NB4 (cell line): ENCODE measurements at regions not wholly inside any gene's neighbourhood (a gene's known extent, or its start where the extent isn't known, plus 50 kb on each side); places are given as distances from the start of the nearest gene placed in this dataset.

Experiments
- DNase-seq: peaks from one replicate; pipeline ENCODE4 v3.0.0; 2010; ENCODE audit warnings: low read depth
- H3K4me3 ChIP-seq: one replicate; pipeline ENCODE4 v1.5.1; 2011; ENCODE audit warnings: mild to moderate bottlenecking, low read depth, low read length, moderate library complexity
- CTCF ChIP-seq: IDR thresholded peaks from one replicate; pipeline ENCODE4 v1.5.1; 2012; ENCODE audit warnings: low read depth, low read length
- MAX ChIP-seq: IDR thresholded peaks from 2 replicates; pipeline ENCODE4 v1.6.1; 2011; ENCODE audit warnings: low read depth, low read length
- MYC ChIP-seq: IDR thresholded peaks from 2 replicates; pipeline ENCODE4 v1.6.1; 2011; ENCODE audit warnings: low read depth, low read length
- POLR2A ChIP-seq: IDR thresholded peaks from 2 replicates; pipeline ENCODE4 v1.6.1; 2011; ENCODE audit warnings: mild to moderate bottlenecking; ENCODE audit not compliant: insufficient read length; ENCODE audit errors: extremely low read depth

- H3K4me3 ChIP-seq, result no peak overlapping the region
- no peak for TF ChIP-seq CTCF
- TF ChIP-seq MYC, result no peak
- no peak for TF ChIP-seq MAX
- no peak for TF ChIP-seq POLR2A
- DNase-seq, result no peak
Measured at GRCh38 chr2:128543036-128543435, 224.4 kb upstream of the HS6ST1 start.

- no peak for DNase-seq
- TF ChIP-seq MAX, result no peak
- TF ChIP-seq POLR2A, result no peak
- no peak for TF ChIP-seq MYC
- no peak for TF ChIP-seq CTCF
- H3K4me3 ChIP-seq, result no peak overlapping the region
Measured at GRCh38 chr2:128543646-128544045, 225.0 kb upstream of the HS6ST1 start.

- TF ChIP-seq CTCF (no peak), POLR2A (no peak), MYC (no peak), MAX (no peak)
- H3K4me3 ChIP-seq, result no peak overlapping the region
- no peak for DNase-seq
Measured at GRCh38 chr2:128544321-128545037, 225.8 kb upstream of the HS6ST1 start.

GRCh38 chr2:128545085-128545484 lies 226.4 kb upstream of the HS6ST1 start:
- TF ChIP-seq CTCF (no peak), MAX (no peak), MYC (no peak), POLR2A (no peak)

GRCh38 chr2:128545829-128546228 lies 227.2 kb upstream of the HS6ST1 start:
- TF ChIP-seq POLR2A (no peak), MYC (no peak), MAX (no peak), CTCF (no peak)
- no peak overlapping the region for H3K4me3 ChIP-seq
- no peak for DNase-seq

More at GRCh38 chr2:128545085-128545484, 226.4 kb upstream of the HS6ST1 start:
- no peak for DNase-seq
- H3K4me3 ChIP-seq, result no peak overlapping the region

- H3K4me3 ChIP-seq, result no peak overlapping the region
- DNase-seq, result no peak
- TF ChIP-seq MAX (no peak), MYC (no peak), POLR2A (no peak), CTCF (no peak)
Measured at GRCh38 chr2:128547667-128548066, 229.0 kb upstream of the HS6ST1 start.
